GM12872 (cell line): ENCODE measurements at regions not wholly inside any gene's neighbourhood (a gene's known extent, or its start where the extent isn't known, plus 50 kb on each side); places are given as distances from the start of the nearest gene placed in this dataset.

Source experiments
- CTCF ChIP-seq: IDR thresholded peaks from 3 replicates; pipeline ENCODE4 v1.5.1; 2011; ENCODE audit warnings: low read depth, mild to moderate bottlenecking, low read length, moderate library complexity; ENCODE audit not compliant: insufficient read depth

GRCh38 chr16:73225983-73226382, 178.1 kb upstream of the ZFHX3 start:
- TF ChIP-seq CTCF = no peak

GRCh38 chr16:73220836-73221235, 172.9 kb upstream of the ZFHX3 start:
- TF ChIP-seq CTCF = no peak

- no peak for TF ChIP-seq CTCF
Measured at GRCh38 chr16:73219176-73219575, 171.2 kb upstream of the ZFHX3 start.

GRCh38 chr16:73217654-73218053, 169.7 kb upstream of the ZFHX3 start:
- no peak for TF ChIP-seq CTCF

GRCh38 chr16:73216932-73217331, 169.0 kb upstream of the ZFHX3 start:
- no peak for TF ChIP-seq CTCF

GRCh38 chr16:73215678-73216377, 167.9 kb upstream of the ZFHX3 start:
- no peak for TF ChIP-seq CTCF

- TF ChIP-seq CTCF = no peak
Measured at GRCh38 chr16:73214825-73215677, 167.1 kb upstream of the ZFHX3 start.
